GM21360 (cell line): ENCODE measurements at regions not wholly inside any gene's neighbourhood (a gene's known extent, or its start where the extent isn't known, plus 50 kb on each side); places are given as distances from the start of the nearest gene placed in this dataset.
"Not testable (repeated sequence)": the region's sequence is repeated elsewhere in the genome, so short reads cannot be mapped to it uniquely, and the experiment has no call there.

ENCODE experiments used
- ATAC-seq: cut with Tn5 transposase; IDR thresholded peaks from one replicate; pipeline ENCODE4 v1.9.1; 2021; ENCODE audit warnings: mild to moderate bottlenecking, moderate library complexity; ENCODE audit not compliant: unreplicated experiment

- ATAC-seq: no peak
These were observed 375.2 kb upstream of the WWC1 start for GRCh38 chr5:167916261-167916691.

DNA sequence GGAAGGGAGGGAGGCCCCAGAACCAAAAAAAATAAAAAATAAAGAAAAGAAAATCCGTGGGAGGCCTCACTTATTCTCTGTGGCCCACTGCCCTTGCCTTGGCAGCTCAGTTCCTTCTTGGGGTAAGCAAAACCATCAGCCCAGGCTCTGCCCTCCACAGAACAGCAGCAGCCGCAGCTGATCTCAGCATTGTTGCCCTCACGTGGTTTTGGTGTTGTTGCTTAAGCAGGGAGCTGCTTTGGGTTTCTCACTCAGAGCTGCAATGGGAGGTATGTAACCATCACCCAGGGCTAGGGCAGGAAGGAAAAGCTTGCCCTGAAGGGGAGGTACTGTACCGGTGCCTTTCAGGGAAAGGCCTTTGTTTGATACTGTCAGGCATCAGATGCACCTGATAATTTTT is 374.7 kb upstream of the WWC1 start:
- ATAC-seq: no peak

DNA sequence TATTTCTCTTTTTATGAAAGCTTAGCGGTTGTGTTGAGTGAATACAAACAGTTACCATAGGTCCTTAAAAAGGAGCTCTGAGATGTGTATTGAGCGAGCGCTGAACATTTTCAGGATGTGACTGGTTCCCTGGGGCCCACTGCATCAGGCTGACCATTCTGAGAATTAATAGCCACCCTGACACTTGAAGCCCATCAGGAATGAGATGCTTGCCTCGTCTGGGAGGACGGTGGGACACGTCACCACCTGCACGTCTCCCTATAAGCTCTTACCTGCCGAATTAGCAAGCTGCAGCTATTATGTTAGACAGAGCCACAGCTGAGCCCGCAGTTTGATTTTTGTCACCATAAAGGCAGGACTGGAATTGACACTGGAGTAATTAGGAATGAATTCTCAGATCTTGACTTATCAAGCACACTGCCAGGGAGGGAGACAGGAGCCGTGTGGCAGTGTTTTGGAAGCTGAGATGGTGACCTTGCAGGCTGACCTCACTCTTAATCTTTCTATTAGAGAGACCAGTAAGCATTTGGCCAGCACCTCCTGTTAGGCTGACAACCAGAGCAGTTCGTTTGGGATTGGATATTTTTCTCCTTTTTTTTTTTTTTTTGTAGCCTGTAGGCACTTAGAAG is 373.1 kb upstream of the WWC1 start:
- no peak for ATAC-seq

DNA sequence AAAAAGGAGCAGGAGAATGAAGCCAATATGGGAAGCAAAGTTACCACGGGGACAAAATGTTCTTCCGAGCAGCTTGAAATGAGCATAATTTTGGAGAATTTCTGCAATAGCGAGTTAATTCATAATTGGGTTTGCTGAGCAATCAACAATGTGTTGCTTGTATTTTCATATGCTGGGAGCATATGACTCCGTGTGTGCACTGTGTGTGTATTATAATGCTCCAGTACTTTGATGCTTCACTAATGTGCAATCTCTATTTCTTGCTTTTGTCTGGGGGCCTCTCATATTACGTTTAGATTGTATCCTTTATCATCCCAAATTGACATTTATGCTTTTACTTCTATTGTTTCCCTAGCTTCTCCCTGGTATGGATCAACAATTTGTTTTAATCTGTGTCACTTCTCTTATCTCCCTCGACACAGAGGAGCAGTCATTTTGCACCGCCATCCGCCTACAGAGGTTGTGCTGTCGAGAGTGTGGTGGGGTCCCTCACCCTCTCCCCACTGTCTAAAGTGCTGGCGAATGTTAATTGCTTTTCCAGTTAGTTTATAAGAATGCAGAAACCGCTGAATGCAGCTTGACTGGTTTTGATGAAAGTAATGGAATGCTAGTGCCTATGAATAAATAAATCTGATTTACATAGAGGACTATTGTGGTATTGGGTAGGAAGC is 372.5 kb upstream of the WWC1 start:
- ATAC-seq: no peak

DNA sequence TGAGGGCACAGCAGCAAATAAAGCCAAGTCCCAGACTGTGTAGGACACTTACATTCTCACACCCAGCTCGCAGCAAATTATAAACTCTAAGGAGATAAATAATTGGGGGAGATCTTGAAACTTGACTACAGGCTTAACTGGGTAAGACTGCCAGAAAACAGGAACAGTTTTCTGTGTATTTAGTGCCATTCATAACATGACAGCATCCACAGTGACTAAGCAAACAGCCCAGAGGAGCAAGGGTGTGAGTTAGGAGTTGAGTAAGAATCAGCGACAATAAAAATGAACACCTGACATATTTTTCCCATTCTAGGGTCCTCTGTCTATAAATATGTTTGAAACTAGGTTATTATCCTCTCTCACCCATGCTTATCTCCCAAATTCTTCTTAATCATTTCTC is 370.9 kb upstream of the WWC1 start:
- no peak for ATAC-seq

GRCh38 chr5:167921796-167922195 is 369.6 kb upstream of the WWC1 start:
- ATAC-seq: no peak

- no peak for ATAC-seq
These were observed 368.0 kb upstream of the WWC1 start for GRCh38 chr5:167923396-167923795.

DNA sequence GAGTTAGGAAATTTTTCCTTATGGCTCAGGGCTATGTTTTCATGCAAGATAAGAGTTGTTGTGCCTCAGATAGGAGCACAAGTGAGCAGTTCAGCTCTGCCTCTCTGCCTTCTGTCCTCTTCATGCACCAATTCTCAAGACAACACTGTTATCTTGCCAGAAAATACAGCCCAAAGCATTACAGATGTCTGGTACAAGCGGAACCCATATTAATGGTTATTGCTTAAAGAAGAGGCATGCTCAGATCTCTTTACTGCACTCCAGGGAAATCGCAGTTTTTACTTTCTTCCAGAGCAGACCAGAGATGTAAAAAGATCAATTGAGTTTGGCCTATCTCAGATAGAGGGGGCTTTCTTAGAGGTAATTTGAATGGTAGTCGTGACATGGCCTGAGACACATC is 361.6 kb upstream of the WWC1 start:
- no peak for ATAC-seq

GRCh38 chr5:167934551-167934971 is 356.9 kb upstream of the WWC1 start:
- no peak for ATAC-seq

GRCh38 chr5:167936022-167936421 is 355.4 kb upstream of the WWC1 start:
- ATAC-seq: no peak

- ATAC-seq: no peak
These were observed 354.4 kb upstream of the WWC1 start for GRCh38 chr5:167936944-167937634.

GRCh38 chr5:167937635-167937998 is 353.8 kb upstream of the WWC1 start:
- ATAC-seq: no peak

- ATAC-seq: no peak
These were observed 351.8 kb upstream of the WWC1 start for GRCh38 chr5:167939686-167940085.

DNA sequence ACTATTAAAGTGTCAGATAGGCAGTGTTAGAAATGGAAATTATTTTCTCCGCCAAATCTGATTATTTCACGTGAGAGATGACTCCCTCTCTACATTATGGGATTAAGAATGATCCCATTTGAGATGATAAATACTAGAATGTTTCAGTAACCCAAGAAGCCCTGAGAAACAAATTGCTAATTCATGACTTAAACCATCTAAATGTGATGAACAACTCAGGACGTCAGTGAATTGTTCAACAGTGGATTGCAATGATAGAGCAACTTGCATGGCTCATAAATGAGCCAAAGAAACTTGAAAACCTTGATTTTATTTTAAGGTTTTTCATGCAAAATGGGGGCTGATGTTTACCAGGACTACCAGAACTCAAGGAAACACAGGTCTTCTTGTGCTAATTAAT is 350.5 kb upstream of the WWC1 start:
- no peak for ATAC-seq

- ATAC-seq: not testable (repeated sequence)
These were observed 349.9 kb upstream of the WWC1 start for GRCh38 chr5:167941556-167941955.

- no peak for ATAC-seq
These were observed 348.1 kb upstream of the WWC1 start for GRCh38 chr5:167943343-167943742.

DNA sequence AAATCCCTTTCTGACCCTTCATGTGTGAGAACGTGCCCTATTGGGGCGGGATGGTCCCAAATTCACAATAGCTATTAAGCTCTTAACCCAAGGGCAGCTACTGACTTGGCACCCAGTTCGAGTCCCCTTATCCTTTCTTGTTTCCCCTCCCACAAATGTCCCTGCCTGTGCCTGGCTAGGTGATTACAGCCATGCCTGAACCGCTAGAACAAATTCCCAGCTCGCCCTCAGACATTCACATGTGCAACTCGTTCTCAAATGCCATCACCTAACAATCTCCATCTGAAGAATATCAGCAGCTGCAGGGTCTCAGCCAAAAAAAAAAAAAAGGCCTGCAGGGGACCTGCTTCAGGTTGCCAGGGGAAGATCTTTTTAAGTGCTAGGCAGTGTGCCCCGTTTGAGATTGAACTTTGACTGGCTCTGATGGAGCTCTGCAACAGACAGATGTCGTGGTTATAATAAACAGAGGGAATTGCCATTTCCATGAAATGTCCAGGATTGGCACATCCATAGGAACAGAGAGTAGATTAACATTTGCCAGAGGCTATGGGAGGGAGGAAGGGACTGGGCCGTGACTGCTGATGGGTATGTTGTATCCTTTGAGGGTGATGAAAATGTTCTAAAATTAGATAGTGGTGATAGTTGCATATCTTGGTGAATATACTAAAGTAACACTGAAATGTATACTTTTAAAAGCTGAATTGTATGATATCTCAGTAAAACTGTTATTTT is 347.2 kb upstream of the WWC1 start:
- no peak for ATAC-seq

GRCh38 chr5:167945542-167946384 is 345.7 kb upstream of the WWC1 start:
- no peak for ATAC-seq

GRCh38 chr5:167947306-167947705 is 344.1 kb upstream of the WWC1 start:
- ATAC-seq: no peak

DNA sequence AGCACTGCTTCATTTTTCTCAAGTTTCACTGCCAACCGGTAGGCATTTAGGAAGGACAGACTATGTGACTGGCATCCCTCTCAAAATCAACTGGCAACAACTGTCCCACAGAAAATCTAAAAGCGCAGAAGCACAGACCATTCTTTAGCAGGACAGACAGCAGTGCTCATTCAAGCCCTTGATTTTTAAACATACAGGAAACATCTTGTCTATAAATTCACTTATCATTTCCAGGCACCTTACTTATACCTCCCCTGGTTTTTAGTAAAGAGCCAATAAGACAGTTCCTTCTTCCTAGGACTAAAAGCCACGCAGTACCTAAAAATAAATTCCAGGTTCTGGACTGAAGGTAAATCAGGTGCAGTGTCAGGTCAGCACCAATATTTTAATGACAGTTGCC is 343.2 kb upstream of the WWC1 start:
- ATAC-seq: no peak

DNA sequence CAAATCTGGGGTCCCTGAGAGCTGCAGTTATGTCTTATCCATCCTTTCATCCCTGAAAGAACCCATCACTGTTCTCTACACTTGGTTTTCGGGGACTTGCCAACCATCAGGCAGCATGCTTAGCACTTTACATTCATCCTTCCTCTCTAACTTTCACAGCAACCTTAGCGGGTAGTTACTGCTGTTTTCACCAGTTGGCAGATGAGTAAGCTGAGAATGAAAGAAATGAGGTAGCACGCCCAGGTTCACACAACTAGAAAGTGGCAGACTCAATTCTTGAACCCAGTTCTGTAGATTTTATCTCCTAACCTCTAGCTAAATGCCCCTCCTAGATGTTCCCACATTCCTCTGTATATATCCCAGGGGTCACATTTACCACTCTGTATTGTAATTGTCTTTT is 342.0 kb upstream of the WWC1 start:
- no peak for ATAC-seq
